Thyroid gland (tissue), 4 donors: ENCODE measurements at regions not wholly inside any gene's neighbourhood (a gene's known extent, or its start where the extent isn't known, plus 50 kb on each side); places are given as distances from the start of the nearest gene placed in this dataset.

Experiments
- DNase-seq, 2 donors: peaks; one replicate each; pipeline ENCODE4 v3.0.0-alpha.2; 2019
- H3K27ac ChIP-seq, 3 donors: fragments of 200-600 bp; sonication (generic); 1 replicate in 2 of 3; 2 replicates in 1 of 3; pipeline ENCODE4 v1.5.1; 2016 to 2019; ENCODE audit warnings: mild to moderate bottlenecking in 1 of 3, moderate library complexity in 1 of 3
- H3K27me3 ChIP-seq: fragments of 200-600 bp; sonication (generic); one replicate; pipeline ENCODE4 v1.5.1; 2019
- H3K36me3 ChIP-seq, 2 donors: fragments of 200-600 bp; sonication (generic); one replicate each; pipeline ENCODE4 v1.5.1; 2016 to 2019
- H3K4me1 ChIP-seq, 2 donors: fragments of 200-600 bp; sonication (generic); one replicate each; pipeline ENCODE4 v1.5.1; 2017 to 2019
- H3K4me3 ChIP-seq, 3 donors: fragments of 200-600 bp; sonication (generic); replicated peaks in 1 of 3; 1 replicate in 2 of 3; 2 replicates in 1 of 3; pipeline ENCODE4 v1.5.1; 2016; ENCODE audit warnings: mild to moderate bottlenecking in 1 of 3
- H3K9me3 ChIP-seq: fragments of 200-600 bp; sonication (generic); one replicate; pipeline ENCODE4 v1.5.1; 2017
- POLR2A ChIP-seq, 2 donors: fragments of 450-650 bp; IDR thresholded peaks; one replicate each; pipeline ENCODE4 v1.6.1; 2017; ENCODE audit warnings: antibody characterized with exemption in 2 of 2, mild to moderate bottlenecking in 2 of 2, moderate library complexity in 1 of 2
- WGBS, 2 donors: methylation state at CpG; one replicate each; pipeline ENCODE4 v1.1.5; 2017; 5-methylcytosine and 5-hydroxymethylcytosine counted together
- intact Hi-C: fragments of 100-400 bp; cut with DNase I; formaldehyde crosslinking; loops from one replicate; pipeline ENCODE4 v1.15.1; 2023
- TF ChIP-seq, protein P1 (sequence below), 6 experiments: fragments of 200-600 bp in 3 of 6; fragments of 450-650 bp in 3 of 6; sonication (generic) in 3 of 6; IDR thresholded peaks; one replicate each; pipeline ENCODE4 v1.5.1; 2016 to 2019; ENCODE audit warnings: antibody characterized with exemption in 6 of 6, mild to moderate bottlenecking in 2 of 6, inconsistent platforms in 1 of 6, moderate library complexity in 1 of 6

DNA sequence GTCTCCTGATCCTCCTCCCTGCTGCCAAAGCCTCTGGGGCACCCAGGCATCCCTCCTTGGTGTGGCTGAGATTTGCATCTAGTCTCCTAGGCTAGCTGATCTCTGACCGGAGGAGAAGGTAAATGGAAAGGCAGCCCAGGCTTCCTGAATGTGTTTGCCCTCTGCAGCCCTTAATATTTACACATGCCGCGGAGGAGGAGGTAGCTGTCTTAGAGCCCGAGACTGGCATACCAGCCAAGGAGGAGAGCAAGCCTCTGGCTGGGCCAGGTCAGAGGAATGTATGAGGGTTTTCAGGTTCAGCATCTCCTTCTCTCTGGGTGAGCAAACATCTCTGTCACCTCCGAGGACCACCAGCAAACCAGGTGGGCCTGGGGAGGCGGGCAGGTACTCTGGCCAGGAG, 86.0 kb upstream of the GRIK3 start:
- no peak overlapping the region for H3K27ac ChIP-seq
- H3K27me3 ChIP-seq: no peaks in the 10 kb centered on the region
- H3K4me1 ChIP-seq: no peaks in the 10 kb centered on the region
- H3K4me3 ChIP-seq: no peak overlapping the region
- WGBS, 2 donors: 48 to 60% methylated on average over 6 of the region's 6 CpGs
- H3K36me3 ChIP-seq: no peaks in the 10 kb centered on the region
- DNase-seq: no peak
- intact Hi-C loops: no loop called here
- no peaks in the 10 kb centered on the region for H3K9me3 ChIP-seq
- TF ChIP-seq, protein P1, sequence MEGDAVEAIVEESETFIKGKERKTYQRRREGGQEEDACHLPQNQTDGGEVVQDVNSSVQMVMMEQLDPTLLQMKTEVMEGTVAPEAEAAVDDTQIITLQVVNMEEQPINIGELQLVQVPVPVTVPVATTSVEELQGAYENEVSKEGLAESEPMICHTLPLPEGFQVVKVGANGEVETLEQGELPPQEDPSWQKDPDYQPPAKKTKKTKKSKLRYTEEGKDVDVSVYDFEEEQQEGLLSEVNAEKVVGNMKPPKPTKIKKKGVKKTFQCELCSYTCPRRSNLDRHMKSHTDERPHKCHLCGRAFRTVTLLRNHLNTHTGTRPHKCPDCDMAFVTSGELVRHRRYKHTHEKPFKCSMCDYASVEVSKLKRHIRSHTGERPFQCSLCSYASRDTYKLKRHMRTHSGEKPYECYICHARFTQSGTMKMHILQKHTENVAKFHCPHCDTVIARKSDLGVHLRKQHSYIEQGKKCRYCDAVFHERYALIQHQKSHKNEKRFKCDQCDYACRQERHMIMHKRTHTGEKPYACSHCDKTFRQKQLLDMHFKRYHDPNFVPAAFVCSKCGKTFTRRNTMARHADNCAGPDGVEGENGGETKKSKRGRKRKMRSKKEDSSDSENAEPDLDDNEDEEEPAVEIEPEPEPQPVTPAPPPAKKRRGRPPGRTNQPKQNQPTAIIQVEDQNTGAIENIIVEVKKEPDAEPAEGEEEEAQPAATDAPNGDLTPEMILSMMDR (IDR thresholded peaks at IDR 0.05): no peak
- TF ChIP-seq POLR2A (IDR thresholded peaks at IDR 0.05): no peak

GRCh38 chr1:37123276-37124115, 89.2 kb upstream of the GRIK3 start:
- intact Hi-C loops: no loop called here
- no peak for DNase-seq

GRCh38 chr1:37124501-37124900, 90.2 kb upstream of the GRIK3 start:
- intact Hi-C loops: no loop called here
- H3K27me3 ChIP-seq: no peaks in the 10 kb centered on the region

More at GRCh38 chr1:37123276-37124115, 89.2 kb upstream of the GRIK3 start:
- Histone ChIP-seq H3K4me1 (no peaks in the 10 kb centered on the region), H3K4me3 (no peak overlapping the region), H3K27ac (no peak overlapping the region), H3K27me3 (no peaks in the 10 kb centered on the region), H3K9me3 (no peaks in the 10 kb centered on the region), H3K36me3 (no peaks in the 10 kb centered on the region)
- TF ChIP-seq, protein P1 (IDR thresholded peaks at IDR 0.05): no peak
- 72 to 73% methylated on average over 9 of the region's 9 CpGs for WGBS, 2 donors

DNA sequence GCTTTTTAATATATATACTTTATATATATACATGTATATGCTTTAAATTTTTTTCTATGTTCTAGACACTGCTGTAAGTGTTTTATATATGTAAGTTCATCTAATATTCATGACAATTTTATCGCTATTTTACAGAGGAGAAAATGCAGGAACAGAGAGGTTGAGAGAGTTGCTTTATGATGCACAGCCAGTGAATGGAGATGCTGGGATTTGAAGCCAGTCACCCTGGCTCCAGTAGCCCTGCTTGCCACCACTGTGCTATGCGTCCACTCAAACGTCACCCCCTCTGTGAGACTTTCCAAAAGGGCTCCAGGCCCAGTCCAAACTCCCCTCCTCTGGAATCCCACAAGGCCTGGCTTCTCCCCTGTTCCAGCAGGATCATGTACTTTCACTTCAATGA, 91.0 kb upstream of the GRIK3 start:
- H3K27me3 ChIP-seq: no peaks in the 10 kb centered on the region
- H3K4me3 ChIP-seq: no peak overlapping the region
- intact Hi-C loops: no loop called here
- DNase-seq: no peak
- no peak overlapping the region for H3K27ac ChIP-seq
- H3K4me1 ChIP-seq: no peaks in the 10 kb centered on the region
- 83 to 84% methylated on average over 3 of the region's 3 CpGs for WGBS, 2 donors
- TF ChIP-seq, protein P1 (IDR thresholded peaks at IDR 0.05): no peak
- no peak for TF ChIP-seq POLR2A (IDR thresholded peaks at IDR 0.05)
- H3K36me3 ChIP-seq: no peaks in the 10 kb centered on the region
- no peaks in the 10 kb centered on the region for H3K9me3 ChIP-seq

More at GRCh38 chr1:37124501-37124900, 90.2 kb upstream of the GRIK3 start:
- H3K4me3 ChIP-seq: no peak overlapping the region
- TF ChIP-seq, protein P1 (IDR thresholded peaks at IDR 0.05): no peak
- TF ChIP-seq POLR2A (IDR thresholded peaks at IDR 0.05): no peak
- H3K36me3 ChIP-seq: no peaks in the 10 kb centered on the region
- no peaks in the 10 kb centered on the region for H3K9me3 ChIP-seq
- WGBS, 2 donors: 52 to 92% methylated on average over 3 to 6 of the region's 6 CpGs
- H3K4me1 ChIP-seq: no peaks in the 10 kb centered on the region
- H3K27ac ChIP-seq: no peak overlapping the region
- DNase-seq: no peak

GRCh38 chr1:37127254-37127748, 93.0 kb upstream of the GRIK3 start:
- no peak overlapping the region for H3K27ac ChIP-seq
- no peak for TF ChIP-seq POLR2A (IDR thresholded peaks at IDR 0.05)
- TF ChIP-seq, protein P1 (IDR thresholded peaks at IDR 0.05): no peak
- no peak overlapping the region for H3K4me3 ChIP-seq
- DNase-seq: no peak
- H3K4me1 ChIP-seq: no peaks in the 10 kb centered on the region
- intact Hi-C loops: no loop called here
- no peaks in the 10 kb centered on the region for H3K9me3 ChIP-seq
- H3K36me3 ChIP-seq: no peaks in the 10 kb centered on the region
- WGBS, 2 donors: 61 to 74% methylated on average over 3 of the region's 3 CpGs
- H3K27me3 ChIP-seq: no peaks in the 10 kb centered on the region
